Colon (tissue), 2 donors: ENCODE measurements at regions not wholly inside any gene's neighbourhood (a gene's known extent, or its start where the extent isn't known, plus 50 kb on each side); places are given as distances from the start of the nearest gene placed in this dataset.
A peak's percentile ranks its signal among the peaks of the same experiment; 100 is the strongest.
"Not testable (repeated sequence)": the region's sequence is repeated elsewhere in the genome, so short reads cannot be mapped to it uniquely, and the experiment has no call there.

Source experiments
- FAIRE-seq: peaks from 2 replicates; lab custom pipeline; 2012; peaks lifted over from hg19 to GRCh38; lab: Jason Lieb, UNC
- donor health status: control.
- donor health status: control.

GRCh38 chr4:120200573-120201110, 134.0 kb upstream of the MAD2L1 start:
- not testable (repeated sequence) for FAIRE-seq

- no peak for FAIRE-seq
Observed at GRCh38 chr4:120198411-120198810, 131.8 kb upstream of the MAD2L1 start.

- FAIRE-seq, result no peak
Observed at GRCh38 chr4:120177603-120178002, 111.0 kb upstream of the MAD2L1 start.

GRCh38 chr4:120175272-120175671, 108.6 kb upstream of the MAD2L1 start:
- FAIRE-seq, result no peak

- no peak for FAIRE-seq
Observed at GRCh38 chr4:120163895-120164294, 97.2 kb upstream of the MAD2L1 start.

- no peak for FAIRE-seq
Observed at GRCh38 chr4:120158841-120159463, 92.3 kb upstream of the MAD2L1 start.

GRCh38 chr4:120158046-120158445, 91.4 kb upstream of the MAD2L1 start:
- no peak for FAIRE-seq

GRCh38 chr4:120156120-120156718, 89.6 kb upstream of the MAD2L1 start:
- FAIRE-seq, result peak; percentile 87

- peak; percentile 36 for FAIRE-seq
Observed at GRCh38 chr4:120155287-120155686, 88.6 kb upstream of the MAD2L1 start.

- FAIRE-seq, result no peak
Observed at GRCh38 chr4:120144634-120145033, 78.0 kb upstream of the MAD2L1 start.

GRCh38 chr4:120144041-120144440, 77.4 kb upstream of the MAD2L1 start:
- no peak for FAIRE-seq

GRCh38 chr4:120139392-120139791, 72.7 kb upstream of the MAD2L1 start:
- FAIRE-seq, result no peak

- FAIRE-seq, result no peak
Observed at GRCh38 chr4:120132935-120133334, 66.3 kb upstream of the MAD2L1 start.

GRCh38 chr4:120130786-120131185, 64.1 kb upstream of the MAD2L1 start:
- no peak for FAIRE-seq
